ENCODE measurements at regions not wholly inside any gene's neighbourhood (a gene's known extent, or its start where the extent isn't known, plus 50 kb on each side); places are given as distances from the start of the nearest gene placed in this dataset.

DNA sequence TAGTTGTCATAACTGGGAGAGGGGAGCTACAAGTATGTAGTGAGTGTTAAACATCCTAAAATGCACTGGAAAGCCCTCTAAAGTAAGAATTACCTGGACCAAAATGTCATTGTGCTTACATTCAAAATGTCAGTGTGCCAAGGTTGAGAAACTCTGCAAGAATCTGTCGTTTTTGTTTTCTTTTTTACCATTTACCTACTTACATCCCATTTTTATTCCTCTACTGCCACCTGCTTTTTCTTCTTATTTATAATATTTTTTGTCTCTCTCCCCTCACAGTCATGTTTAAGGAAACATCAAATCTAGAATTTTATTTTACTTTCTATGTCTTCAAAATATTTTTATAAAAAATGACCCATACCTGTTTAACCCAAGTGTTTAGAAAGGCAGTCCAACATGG lies 226.4 kb downstream of the PCDH17 start:
- ChIA-PET POLR2A (no interaction called here), CTCF (interaction anchor here (1.7 to 1.9 kb wide), 2 partner anchors 230 to 233 kb away, joined by 6 to 10 read pairs; no protein-coding TSS in a partner anchor)
- no peak overlapping the region for H3K27ac ChIP-seq (ENCODE audit: extremely low read depth, low read depth, low read length)
- H3K36me3 ChIP-seq (ENCODE audit: control insufficient read depth in 2 of 2, insufficient read depth in 1 of 2, low read length in 2 of 2) = no peaks in the 10 kb centered on the region
- H3K9me3 ChIP-seq (ENCODE audit: control insufficient read depth, insufficient read depth, low read depth, low read length) = no peaks in the 10 kb centered on the region
- no peak overlapping the region for H3K4me3 ChIP-seq (ENCODE audit: low read depth, low read length)
- no peak for TF ChIP-seq GLI4 (tag by site-specific recombination; IDR thresholded peaks at IDR 0.05)
- no peak for TF ChIP-seq HOXA7 (CRISPR knock-in tag; IDR thresholded peaks at IDR 0.05; ENCODE audit: borderline replicate concordance)
- no peak for TF ChIP-seq ZNF138 (tag by site-specific recombination; IDR thresholded peaks at IDR 0.05; ENCODE audit: borderline replicate concordance)
- no peak for TF ChIP-seq HOXD13 (CRISPR knock-in tag; IDR thresholded peaks at IDR 0.05; ENCODE audit: borderline replicate concordance)
- TF ChIP-seq ZNF140 (tag by site-specific recombination; IDR thresholded peaks at IDR 0.05) = no peak
- no peak for TF ChIP-seq ZNF202 (tag by site-specific recombination; IDR thresholded peaks at IDR 0.05; ENCODE audit: borderline replicate concordance)
- TF ChIP-seq ZNF302 (tag by site-specific recombination; IDR thresholded peaks at IDR 0.05; ENCODE audit: low read depth) = no peak
- no peak for TF ChIP-seq GLI2 (tag by site-specific recombination; IDR thresholded peaks at IDR 0.05; ENCODE audit: borderline replicate concordance, low read depth)
- TF ChIP-seq ZNF561 (tag by site-specific recombination; IDR thresholded peaks at IDR 0.05; ENCODE audit: borderline replicate concordance) = no peak
- no peak for TF ChIP-seq MEIS1 (CRISPR knock-in tag; IDR thresholded peaks at IDR 0.05; ENCODE audit: borderline replicate concordance)
- TF ChIP-seq ZNF501 (tag by site-specific recombination; IDR thresholded peaks at IDR 0.05) = no peak
- no peak for TF ChIP-seq ZBTB26 (tag by site-specific recombination; optimal IDR thresholded peaks at IDR 0.05)
- TF ChIP-seq SP2 (tag by site-specific recombination; IDR thresholded peaks at IDR 0.05) = no peak
- no peak for TF ChIP-seq ZNF341 (tag by site-specific recombination; IDR thresholded peaks at IDR 0.05; ENCODE audit: low read depth)
- H3K4me1 ChIP-seq (ENCODE audit: control insufficient read depth, insufficient read depth, low read length) = no peaks in the 10 kb centered on the region

GRCh38 chr13:57858376-57858775 lies 226.8 kb downstream of the PCDH17 start:
- TF ChIP-seq, protein P1, sequence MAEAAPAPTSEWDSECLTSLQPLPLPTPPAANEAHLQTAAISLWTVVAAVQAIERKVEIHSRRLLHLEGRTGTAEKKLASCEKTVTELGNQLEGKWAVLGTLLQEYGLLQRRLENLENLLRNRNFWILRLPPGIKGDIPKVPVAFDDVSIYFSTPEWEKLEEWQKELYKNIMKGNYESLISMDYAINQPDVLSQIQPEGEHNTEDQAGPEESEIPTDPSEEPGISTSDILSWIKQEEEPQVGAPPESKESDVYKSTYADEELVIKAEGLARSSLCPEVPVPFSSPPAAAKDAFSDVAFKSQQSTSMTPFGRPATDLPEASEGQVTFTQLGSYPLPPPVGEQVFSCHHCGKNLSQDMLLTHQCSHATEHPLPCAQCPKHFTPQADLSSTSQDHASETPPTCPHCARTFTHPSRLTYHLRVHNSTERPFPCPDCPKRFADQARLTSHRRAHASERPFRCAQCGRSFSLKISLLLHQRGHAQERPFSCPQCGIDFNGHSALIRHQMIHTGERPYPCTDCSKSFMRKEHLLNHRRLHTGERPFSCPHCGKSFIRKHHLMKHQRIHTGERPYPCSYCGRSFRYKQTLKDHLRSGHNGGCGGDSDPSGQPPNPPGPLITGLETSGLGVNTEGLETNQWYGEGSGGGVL (tag by site-specific recombination; IDR thresholded peaks at IDR 0.05) = no peak
- TF ChIP-seq GLIS2 (tag by site-specific recombination; IDR thresholded peaks at IDR 0.05) (no peak), ZNF560 (tag by site-specific recombination; IDR thresholded peaks at IDR 0.05; ENCODE audit: borderline replicate concordance) (no peak), PRDM2 (tag by site-specific recombination; IDR thresholded peaks at IDR 0.05; ENCODE audit: borderline replicate concordance) (no peak), ZNF391 (tag by site-specific recombination; IDR thresholded peaks at IDR 0.05; ENCODE audit: borderline replicate concordance, low read depth) (no peak), ZNF660 (tag by site-specific recombination; IDR thresholded peaks at IDR 0.05) (no peak), KLF9 (tag by site-specific recombination; IDR thresholded peaks at IDR 0.05; ENCODE audit: low read depth) (no peak), SALL2 (tag by site-specific recombination; IDR thresholded peaks at IDR 0.05; ENCODE audit: borderline replicate concordance) (no peak), ZNF670 (tag by site-specific recombination; IDR thresholded peaks at IDR 0.05; ENCODE audit: low read depth) (no peak)
- no peaks in the 10 kb centered on the region for H3K4me1 ChIP-seq (ENCODE audit: control insufficient read depth, insufficient read depth, low read length)
- no peak overlapping the region for H3K4me3 ChIP-seq (ENCODE audit: low read depth, low read length)
- H3K9me3 ChIP-seq (ENCODE audit: control insufficient read depth, insufficient read depth, low read depth, low read length) = no peaks in the 10 kb centered on the region
- H3K36me3 ChIP-seq (ENCODE audit: control insufficient read depth in 2 of 2, insufficient read depth in 1 of 2, low read length in 2 of 2) = no peaks in the 10 kb centered on the region
- ChIA-PET POLR2A (no interaction called here), CTCF (interaction anchor here (1.2 to 1.7 kb wide), 2 partner anchors 231 to 234 kb away, joined by 9 to 10 read pairs; no protein-coding TSS in a partner anchor)
- no peak overlapping the region for H3K27ac ChIP-seq (ENCODE audit: extremely low read depth, low read depth, low read length)

All from HEK293 (cell line).